ENCODE measurements at regions not wholly inside any gene's neighbourhood (a gene's known extent, or its start where the extent isn't known, plus 50 kb on each side); places are given as distances from the start of the nearest gene placed in this dataset.

DNA sequence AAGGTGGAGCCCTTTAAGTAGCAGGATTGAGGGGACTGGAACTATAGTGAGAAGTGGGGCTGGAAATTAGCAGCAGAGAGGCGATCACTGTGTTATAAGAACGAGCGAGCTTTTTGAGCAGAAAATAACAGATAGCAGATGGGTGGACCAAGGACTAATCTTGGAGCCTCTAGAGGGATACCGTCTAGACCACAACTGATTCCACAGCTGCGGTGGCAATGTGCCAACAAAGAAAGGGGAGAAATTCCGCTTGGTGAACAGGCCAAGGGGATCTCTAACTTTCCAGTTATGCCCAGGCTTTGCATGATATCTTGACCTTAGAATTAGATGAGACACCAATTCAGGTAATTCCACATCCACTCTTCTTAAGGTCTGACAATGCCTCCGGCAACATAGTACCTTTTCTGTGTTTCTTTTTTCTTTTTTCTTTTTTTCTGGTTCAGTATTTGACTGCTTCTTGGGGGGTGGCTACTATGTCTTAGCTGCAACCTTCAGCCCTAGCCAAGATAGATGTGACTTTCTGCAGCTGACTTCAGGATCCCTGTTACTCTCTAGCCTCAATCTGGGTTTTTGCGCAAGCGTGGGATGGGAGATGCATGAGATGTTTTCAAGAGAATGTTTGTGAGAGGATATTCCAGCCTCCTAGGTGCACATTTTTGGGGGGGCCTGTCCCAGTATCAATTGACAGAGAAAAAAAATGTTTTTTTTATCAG lies 143.4 kb upstream of the CPSF6 start:
- DNase-seq (ENCODE audit: low read depth in 2 of 2), result no peak

DNA sequence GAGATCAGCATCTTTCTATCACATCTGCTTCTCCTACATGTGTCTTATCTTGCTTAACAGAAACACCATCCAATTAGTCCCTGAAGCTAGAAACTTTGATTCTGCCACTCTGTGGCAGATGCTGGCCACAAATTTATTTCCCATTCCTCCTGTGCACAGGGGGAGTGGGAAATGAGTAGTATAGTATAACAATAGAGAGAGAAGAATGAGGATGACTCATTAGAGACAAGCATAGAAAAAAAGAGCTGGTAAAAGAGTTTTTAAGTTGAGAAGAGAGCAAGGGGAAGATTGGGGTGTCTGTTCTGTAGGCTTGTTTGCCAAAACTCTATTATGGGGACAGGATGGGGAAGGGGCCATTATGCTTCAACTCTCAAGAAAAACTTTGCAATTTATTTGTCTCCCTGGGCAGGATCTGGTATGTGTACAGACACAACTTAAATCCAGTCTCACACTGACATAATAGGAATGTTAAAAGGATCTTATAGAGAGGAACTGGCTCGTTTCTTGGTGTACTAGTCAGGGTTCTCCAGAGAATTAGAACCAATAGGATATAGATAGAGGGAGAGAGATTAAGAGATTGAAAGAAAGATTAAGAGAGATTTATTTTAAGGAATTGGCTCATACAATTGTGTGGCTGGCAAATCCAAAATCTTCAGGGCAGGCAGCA lies 142.6 kb upstream of the CPSF6 start:
- no peak for DNase-seq (ENCODE audit: low read depth in 2 of 2)

DNA sequence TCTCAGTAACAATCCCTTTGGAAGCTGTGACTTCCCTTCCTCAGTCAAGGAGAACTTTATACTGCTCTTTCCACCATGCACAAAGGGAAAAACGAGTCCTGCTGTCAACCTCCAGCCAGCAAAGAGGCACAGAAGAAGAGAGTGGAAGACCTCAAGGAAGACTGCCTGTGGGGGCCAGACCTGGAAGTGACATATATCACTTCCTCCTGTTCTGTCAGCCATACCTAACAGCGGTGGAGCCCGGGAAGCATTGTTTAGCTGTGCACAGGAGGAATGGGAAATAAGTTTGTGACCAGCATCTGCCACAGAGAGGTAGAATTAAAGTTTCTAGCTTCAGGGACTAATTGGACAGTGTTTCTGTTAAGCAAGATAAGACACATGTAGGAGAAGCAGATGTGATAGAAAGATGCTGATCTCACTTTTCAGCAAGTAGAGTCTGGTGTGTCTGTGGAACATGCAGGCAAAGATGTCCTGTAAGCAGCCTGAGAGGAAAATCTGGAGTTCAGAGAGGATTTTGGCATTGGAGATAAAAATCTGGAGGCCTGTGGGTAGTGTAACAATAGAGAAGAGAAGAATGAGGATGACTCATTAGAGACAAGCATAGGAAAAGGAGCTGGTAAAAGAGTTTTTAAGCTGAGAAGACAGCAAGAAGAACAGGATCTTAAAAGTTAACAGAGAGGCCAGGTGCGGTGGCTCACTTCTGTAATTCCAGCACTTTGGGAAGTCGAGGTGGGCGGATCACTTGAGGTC lies 141.6 kb upstream of the CPSF6 start:
- no peak for DNase-seq (ENCODE audit: low read depth in 2 of 2)

DNA sequence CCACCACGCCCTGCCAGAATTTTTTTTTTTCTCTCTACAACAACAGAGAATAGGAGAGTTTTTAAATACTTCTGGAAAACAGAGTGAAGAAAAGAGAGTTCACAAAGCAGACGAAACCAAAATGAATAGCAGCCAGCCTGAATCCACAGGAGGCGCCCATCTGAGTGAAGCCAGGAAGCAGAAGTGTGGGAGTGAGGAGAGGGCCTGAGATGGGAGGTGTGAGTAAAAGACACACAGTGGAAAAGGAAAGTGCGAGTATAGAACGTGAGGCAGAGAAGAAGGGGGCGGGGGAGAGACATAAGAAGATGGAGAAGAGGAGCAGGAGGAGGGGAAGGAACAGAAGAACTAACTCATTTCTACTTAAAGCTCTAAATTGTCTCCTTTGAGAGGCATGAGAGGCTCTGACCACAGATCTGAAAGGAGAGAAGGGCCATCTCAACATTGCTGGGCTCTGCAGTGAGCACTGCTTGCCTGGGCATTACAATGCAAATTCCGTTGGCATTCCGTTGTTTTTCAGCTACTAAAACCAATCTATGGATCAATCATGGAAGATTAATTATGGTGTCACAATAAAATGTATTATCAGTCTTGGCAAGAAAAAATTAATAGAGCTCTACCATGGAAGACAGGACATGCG lies 140.1 kb upstream of the CPSF6 start:
- no peak for DNase-seq (ENCODE audit: low read depth in 2 of 2)

DNA sequence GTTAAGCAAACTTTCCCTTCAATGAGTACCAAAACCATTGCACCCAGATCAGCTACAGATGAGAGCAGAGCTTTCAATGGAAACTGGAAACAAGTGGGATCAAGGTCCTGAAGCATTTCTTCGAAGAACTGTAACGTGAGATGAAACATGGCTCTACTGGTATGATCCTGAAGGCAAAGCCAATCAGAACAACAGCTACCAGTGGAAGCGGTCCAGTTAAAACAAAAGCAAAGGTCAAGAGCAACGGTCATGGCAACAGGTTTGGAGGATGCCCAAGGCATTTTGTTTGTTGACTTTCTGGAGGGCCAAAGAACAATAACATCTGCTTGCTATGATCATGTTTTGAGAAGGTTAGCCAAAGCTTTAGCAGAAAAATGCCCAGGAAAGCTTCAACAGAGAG lies 137.9 kb upstream of the CPSF6 start:
- no peak for DNase-seq (ENCODE audit: low read depth in 2 of 2)

DNA sequence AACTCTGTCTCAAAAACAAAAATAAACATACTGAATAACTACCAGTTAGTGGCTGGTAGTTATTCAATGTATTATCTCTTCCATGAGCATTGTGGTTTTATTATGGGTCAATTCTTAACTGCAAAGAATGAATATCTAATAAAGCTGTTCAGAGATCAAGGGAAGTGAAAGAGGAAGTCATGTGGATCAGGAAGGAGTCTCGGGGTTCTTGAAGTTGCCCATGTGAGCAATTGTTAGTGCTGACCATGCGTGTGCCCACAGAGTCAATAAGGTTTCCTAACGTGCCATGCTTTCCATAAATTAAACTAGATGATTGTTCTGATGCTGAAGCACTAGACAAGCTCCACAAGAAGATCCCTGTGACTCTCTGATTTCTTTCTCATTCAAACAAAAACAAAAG lies 136.5 kb upstream of the CPSF6 start:
- no peak for DNase-seq (ENCODE audit: low read depth in 2 of 2)

DNA sequence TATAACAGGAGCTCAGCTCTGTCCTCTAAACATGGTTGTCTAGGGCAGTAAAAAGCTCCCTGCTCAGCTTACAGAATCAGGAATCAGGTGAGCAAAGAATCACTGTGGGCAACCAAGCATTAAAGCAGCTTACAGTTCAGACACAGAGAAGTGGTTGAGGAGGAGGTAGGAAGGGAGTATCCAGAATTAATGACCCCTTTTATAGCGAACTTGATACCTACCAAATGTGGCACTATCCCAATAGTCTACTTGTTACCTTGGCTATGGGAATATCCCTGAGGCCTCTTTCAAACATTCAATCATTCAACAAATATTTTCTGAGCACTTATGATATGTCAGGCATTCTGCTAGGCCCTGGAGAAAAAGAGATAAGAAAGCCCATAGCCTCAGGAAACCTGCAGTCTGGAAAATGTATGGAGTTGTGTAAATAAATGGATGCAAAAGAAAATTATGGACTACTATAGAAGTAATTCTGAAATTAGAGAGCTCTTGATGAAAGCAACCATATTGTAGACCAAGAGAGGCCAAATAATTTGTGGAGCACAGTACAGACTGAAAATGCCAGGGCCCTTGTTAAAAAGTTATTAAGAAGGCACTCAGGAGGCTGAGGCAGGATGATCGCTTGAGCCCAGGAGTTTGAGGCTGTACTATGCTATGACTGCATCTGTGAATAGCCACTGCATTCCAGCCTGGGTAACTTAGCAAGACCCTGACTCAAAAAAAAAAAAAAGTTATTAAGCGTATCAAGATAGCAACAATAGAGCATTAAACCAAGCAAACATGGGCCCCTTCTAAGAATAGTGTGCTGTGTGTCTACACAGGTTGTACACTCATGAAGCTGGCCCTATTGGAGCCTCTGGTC lies 134.0 kb upstream of the CPSF6 start:
- no peak for DNase-seq (ENCODE audit: low read depth in 2 of 2)

DNA sequence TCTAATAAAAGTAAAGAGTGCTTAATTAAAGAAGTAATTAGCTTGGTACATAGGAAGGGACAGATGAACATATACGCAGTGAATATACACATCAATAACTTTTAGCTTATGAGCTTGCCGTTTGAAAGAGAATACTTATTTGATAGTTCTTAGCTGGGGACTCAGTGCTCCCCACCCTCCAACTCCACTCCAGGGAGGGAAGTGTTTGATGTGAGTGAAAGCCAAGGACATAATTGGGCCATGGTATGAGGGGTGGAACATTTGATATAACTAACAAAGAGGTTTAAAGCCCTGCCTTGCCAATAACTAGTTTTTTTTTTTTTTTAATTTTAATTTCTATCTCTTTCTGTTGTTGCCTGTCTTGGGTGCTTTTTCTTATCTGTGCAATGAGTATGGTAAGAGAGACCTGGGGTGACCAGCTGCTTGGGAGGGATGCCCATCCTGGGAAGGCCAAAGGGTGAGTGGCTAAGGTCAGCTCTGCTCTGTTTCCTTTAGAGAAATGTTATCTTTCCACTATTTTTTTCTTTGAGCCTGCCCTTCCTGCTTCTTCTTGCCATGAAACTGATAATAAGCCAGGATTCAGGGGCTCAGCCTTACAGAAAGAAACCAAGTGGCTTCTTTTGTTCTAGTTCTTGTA lies 132.8 kb upstream of the CPSF6 start:
- no peak for DNase-seq (ENCODE audit: low read depth in 2 of 2)

DNA sequence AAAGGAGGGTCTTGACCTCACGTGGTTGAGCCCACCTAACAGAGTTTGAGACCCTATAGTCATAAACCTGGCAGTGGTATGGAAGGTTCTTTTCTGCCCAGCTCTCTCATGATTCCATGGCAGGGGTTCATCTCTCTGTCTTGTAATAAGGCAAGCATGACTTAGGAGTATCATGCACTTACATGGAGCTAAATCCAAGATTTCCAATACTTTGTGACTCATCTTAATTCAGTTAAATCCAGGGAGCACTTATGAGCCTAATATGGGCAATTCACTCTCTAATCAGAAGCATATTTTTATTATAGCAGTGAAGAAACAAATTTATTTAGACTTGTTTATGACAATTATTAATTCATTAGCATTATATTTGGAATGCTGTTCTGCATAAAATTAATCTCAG lies 131.8 kb upstream of the CPSF6 start:
- no peak for DNase-seq (ENCODE audit: low read depth in 2 of 2)

DNA sequence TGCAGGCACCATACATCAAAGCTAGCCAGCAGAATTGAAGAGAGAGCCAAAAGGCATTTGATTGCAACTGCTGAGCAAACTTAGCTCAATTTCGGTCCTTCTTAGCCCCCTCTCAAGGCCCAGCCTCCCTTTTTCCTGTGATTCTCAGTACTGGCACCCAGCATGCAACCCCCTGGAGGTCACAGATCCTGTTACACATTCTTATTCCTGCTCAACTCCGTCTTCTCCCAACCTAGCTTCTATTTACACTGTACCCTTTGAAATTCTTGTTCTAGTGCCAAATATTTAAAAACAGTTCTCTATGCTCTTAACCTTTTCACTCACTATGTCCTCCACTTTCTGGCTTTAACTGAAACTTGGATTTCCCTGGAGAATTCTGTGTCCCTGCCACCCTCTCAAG lies 131.3 kb upstream of the CPSF6 start:
- no peak for DNase-seq (ENCODE audit: low read depth in 2 of 2)

DNA sequence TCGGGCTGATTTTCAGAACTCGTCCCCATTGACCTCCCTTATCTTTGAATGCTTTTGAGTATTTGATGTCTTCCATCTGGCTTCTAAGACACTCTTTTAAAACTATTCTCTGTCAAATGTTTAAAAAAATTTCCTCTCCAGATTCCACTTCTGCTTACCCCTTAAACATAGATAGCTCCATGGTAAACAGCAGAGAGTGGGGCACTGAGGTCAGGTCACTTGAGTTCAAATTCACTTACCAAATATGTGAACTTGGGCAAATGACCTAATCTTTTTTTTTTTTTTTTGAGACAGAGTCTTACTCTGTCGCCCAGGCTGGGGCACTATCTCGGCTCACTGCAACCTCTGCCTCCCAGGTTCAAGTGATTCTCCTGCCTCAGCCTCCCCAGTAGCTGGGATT lies 126.8 kb upstream of the CPSF6 start:
- DNase-seq (ENCODE audit: low read depth in 2 of 2), result no peak

DNA sequence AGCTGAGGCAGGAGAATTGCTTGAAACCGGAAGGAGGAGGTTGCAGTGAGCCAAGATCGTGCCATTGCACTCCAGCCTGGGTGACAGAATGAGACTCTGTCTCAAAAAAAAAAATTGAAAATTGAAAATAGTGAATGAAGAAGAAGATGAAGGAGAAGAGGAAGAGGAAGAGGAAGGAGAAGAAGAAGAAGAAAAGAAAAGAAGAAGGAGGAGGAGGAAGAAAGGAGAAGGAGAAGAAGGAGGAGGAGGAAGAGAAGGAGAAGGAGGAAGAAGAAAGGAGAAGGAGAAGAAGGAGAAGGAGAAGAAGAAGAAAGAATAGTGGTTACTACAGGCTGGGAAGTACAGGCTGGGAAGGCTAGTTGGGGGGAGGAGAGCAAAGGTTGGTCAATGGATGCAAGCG lies 124.3 kb upstream of the CPSF6 start:
- DNase-seq (ENCODE audit: low read depth in 2 of 2), result no peak

DNA sequence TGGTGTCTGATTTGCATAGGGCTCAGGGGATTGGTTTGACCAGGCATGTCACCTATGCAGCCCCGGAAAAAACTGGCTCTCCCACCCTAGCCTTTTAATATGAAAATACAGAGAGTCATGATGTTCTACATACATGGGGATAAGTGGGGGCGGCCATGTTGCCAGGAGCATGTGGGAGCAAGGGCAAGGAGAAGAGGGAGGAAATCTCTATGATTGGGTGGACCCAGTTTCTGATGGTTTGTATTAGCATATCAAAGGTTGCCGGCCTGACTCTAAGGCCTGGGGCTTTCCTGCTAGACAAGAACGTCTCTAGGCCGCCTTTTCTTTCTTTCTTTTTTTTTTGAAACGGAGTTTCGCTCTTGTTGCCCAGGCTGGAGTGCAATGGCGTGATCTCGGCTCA lies 123.4 kb upstream of the CPSF6 start:
- DNase-seq (ENCODE audit: low read depth in 2 of 2), result no peak

DNA sequence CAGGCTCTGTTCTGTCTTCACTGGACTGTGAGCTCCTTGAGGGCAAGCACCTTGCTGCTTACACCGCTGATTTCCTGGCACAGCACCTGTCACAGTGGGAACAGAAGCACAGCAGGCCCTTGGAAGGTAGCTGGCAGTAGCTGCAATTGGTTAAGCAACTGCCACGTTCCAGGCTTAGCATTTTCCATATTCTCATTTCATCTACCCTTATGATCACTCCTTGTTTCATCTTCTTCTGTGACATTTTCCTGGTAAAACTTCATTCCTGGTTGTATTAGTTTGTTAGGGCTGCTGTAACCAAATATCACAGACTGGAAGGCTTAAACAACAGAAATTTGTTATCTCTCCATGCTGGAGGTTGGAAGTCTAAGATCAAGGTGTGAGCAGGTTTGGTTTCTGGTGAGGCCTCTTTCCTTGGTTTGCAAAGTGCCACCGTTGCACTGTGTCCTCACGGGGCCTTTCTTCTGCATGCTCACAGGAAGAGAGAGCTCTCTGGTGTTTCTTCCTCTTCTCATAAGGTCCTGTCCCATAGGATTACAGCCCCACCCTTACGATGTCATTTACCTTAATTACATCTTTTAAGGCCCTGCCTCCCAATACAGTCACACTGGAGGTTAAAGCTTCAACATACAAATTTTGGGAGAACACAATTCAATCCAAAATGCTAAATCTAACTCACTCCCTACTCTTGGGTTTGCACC lies 121.7 kb upstream of the CPSF6 start:
- DNase-seq (ENCODE audit: low read depth in 2 of 2), result no peak

DNA sequence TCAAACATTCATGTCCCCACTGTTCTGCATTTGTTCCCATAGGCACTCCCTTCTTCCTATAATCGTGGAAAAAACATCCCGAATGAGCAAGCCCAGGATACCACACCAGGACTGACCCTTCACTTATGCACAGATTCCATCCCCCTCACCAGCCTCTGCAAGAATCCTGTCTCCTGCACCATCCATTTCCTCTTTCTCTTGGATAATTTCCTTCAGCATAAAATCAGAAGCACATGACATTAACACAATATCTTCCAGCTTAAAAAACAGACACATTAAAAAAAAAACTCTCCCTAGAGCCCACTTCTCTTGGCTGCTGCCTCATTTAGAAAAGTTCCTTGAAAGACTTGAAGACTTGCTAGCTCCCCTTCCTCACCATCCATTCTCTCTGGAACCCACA lies 120.9 kb upstream of the CPSF6 start:
- no peak for DNase-seq (ENCODE audit: low read depth in 2 of 2)

DNA sequence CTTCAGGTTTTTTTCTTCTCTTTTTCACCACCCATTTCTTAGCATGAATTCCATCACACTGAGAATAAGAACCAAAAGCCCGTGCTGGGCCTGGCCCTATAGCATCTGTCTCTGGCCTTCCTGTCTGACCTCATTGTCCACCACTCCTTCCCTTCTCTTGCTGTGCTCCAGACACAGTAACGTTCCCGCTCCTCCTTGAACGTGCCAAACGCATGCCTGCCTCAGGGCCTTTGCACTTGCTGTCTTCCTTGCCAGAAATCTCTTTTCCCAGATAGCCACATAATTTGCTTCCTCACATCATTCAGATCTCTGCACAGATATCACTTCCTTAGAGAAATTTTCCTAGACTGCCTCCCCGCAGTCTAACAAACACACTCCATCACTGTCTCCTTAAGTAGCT lies 119.6 kb upstream of the CPSF6 start:
- no peak for DNase-seq (ENCODE audit: low read depth in 2 of 2)

DNA sequence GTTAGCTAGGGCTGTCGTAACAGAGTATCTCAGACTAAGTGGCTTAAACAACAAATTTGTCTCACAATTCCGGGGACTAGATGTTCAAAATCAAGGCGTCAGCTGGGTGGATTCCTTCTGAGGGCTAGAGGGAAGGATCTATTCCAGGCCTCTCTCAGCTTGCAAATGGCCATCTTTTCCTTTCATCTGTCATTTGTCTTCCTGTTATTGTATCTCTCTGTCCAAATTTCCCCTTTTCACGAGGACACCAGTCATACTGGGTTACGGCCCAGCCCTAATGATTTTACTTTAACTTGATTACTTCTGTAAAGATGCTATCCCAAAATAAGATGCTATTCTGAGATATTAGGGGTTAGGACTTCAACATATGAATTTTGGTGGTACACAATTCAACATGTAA lies 119.0 kb upstream of the CPSF6 start:
- no peak for DNase-seq (ENCODE audit: low read depth in 2 of 2)

DNA sequence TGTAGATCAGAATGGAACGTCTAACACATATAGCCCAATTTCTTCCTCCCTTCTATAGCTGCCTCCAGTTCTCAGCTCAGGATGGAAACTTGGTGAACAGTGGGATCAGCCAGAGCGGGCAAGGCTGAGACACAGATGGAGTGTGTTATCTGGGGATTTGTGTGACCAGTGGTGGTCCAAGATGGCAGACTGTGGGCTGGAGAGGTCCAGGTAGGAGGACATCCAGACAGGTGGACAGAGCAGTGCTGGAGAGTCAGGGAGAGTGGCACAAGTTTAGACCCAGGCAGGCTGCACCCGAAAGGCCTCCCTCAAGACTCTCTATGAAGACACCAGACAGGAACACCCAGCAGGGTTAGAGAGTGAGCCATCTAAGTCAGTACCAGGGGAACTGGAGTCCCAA lies 116.1 kb upstream of the CPSF6 start:
- DNase-seq (ENCODE audit: low read depth in 2 of 2), result no peak

DNA sequence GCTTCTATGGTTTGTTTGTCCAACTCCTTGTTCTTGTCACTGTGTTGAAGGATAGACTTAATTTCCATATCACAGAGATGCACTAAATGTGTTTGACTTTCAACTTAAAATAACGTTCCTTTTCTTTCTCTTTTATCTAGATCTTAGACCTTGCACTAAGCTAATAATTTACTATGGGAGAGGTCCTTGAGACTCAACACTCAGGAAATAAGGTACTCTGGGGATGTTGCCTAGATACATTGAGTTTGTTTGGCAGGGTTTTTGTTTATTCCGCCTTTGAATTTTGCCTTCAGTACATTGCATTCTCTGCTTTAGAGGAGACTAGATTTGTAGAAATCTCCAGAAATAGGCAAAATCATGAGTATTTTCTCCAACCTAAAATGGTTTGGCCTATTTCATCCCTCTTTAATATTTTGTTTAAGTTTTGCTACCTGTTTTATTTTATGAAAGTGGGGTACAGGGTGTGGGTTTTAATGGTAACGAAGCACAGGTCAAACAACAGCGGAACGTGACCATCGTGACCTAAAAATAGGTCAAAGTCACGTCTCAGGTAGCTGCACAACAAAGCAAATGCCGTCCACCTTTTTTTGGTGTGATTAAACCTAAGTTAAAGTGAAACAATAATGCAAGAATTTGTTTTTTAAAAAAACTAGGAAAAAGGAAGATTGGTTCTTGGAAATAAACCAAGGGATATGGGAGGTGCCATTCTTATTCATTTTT lies 115.3 kb upstream of the CPSF6 start:
- DNase-seq (ENCODE audit: low read depth in 2 of 2), result no peak

DNA sequence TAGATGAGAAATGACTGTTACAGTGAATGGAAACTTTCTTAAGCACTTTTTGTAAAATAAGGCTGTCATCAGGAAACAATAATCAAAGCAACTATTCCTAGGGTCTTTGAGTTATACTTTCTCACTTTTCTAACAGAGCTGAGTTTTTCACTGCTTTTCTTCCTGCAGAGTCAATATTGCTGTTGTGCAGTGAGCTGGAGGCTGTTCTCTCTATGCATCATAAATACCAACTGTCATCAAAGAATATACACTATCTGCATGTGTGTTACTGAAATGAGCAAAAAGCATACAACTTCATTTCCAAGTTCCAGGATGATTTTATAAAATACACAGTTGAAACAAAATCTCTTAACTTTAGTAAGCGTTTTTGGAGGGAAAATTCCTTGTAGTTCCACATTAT lies 110.4 kb upstream of the CPSF6 start:
- no peak for DNase-seq (ENCODE audit: low read depth in 2 of 2)
